ENCODE measurements at regions not wholly inside any gene's neighbourhood (a gene's known extent, or its start where the extent isn't known, plus 50 kb on each side); places are given as distances from the start of the nearest gene placed in this dataset.

DNA sequence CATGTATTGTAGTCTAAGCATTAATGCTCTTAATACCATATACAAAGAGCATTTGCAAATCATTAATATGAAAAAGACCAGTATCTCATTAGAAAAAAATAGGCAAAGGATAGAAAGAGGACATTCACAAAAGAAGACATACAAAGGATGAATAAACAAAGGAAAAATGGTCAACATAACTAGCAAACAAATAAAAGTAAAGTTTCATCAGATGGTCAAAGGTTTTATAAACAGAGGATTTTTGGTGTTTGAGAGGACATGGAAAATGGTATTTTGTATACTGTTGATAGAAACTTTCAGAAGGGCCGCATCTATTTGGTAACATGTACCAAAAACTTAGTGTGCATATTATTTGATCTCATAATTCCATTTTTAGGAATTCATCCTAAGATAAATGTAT, 414.8 kb downstream of the PIK3R1 start (continued):
- TF ChIP-seq ZBTB33 (IDR thresholded peaks at IDR 0.05; ENCODE audit: extremely low read depth, insufficient replicate concordance, low read length) = no peak
- TF ChIP-seq CBX3 (IDR thresholded peaks at IDR 0.05; ENCODE audit: low read depth) = no peak
- no peak for TF ChIP-seq SP1 (IDR thresholded peaks at IDR 0.05; ENCODE audit: low read depth)

GRCh38 chr5:68631884-68632283, 416.3 kb downstream of the PIK3R1 start:
- TF ChIP-seq SP1 (IDR thresholded peaks at IDR 0.05; ENCODE audit: low read depth) (no peak), CBX3 (IDR thresholded peaks at IDR 0.05; ENCODE audit: low read depth) (no peak), POLR2A (IDR thresholded peaks at IDR 0.05; ENCODE audit: borderline replicate concordance, extremely low read depth, insufficient read depth, insufficient read length) (no peak)
- H2AFZ ChIP-seq (ENCODE audit: low read depth, low read length, poor library complexity, severe bottlenecking) = no peak overlapping the region
- H4K20me1 ChIP-seq (ENCODE audit: insufficient read depth) = no peaks in the 10 kb centered on the region
- H3K4me2 ChIP-seq (ENCODE audit: low read length) = no peak overlapping the region
- no peak overlapping the region for H3K4me3 ChIP-seq (replicated peaks in 1 of 2; ENCODE audit: low read depth in 1 of 2, low read length in 2 of 2)
- ChIA-PET POLR2A (no interaction called here), CTCF (no interaction called here), RAD21 (ENCODE audit: low non-redundant PET in 1 of 2, low total read pairs in 2 of 2, uncharacterized antibody in 2 of 2, unreplicated experiment in 2 of 2) (no interaction called here)
- no peaks in the 10 kb centered on the region for H3K27me3 ChIP-seq (ENCODE audit: insufficient read depth, low read length)
- intact Hi-C loops (cut with micrococcal nuclease) = no loop called here
- no peak overlapping the region for H3K9ac ChIP-seq (ENCODE audit: low read length)
- no peaks in the 10 kb centered on the region for H3K4me1 ChIP-seq (ENCODE audit: control insufficient read depth in 1 of 2, insufficient read depth in 2 of 2, low read length in 2 of 2)
- BruUV-seq (replicated peaks) = no TSS peak
- no peaks in the 10 kb centered on the region for H3K9me3 ChIP-seq (ENCODE audit: control insufficient read depth in 1 of 2, insufficient read depth in 1 of 2, low read depth in 1 of 2, low read length in 2 of 2)
- H3K9me2 ChIP-seq (ENCODE audit: insufficient read depth) = no peaks in the 10 kb centered on the region
- no peaks in the 10 kb centered on the region for H3K79me2 ChIP-seq (ENCODE audit: insufficient read depth, low read length)
- H3K27ac ChIP-seq (ENCODE audit: low read depth, low read length) = no peak overlapping the region
- DNase-seq (ENCODE audit: low read depth, low spot score) (no peak), ATAC-seq (no peak)
- H3K36me3 ChIP-seq (ENCODE audit: control insufficient read depth in 1 of 2, insufficient read depth in 2 of 2, low read length in 2 of 2) = no peaks in the 10 kb centered on the region

DNA sequence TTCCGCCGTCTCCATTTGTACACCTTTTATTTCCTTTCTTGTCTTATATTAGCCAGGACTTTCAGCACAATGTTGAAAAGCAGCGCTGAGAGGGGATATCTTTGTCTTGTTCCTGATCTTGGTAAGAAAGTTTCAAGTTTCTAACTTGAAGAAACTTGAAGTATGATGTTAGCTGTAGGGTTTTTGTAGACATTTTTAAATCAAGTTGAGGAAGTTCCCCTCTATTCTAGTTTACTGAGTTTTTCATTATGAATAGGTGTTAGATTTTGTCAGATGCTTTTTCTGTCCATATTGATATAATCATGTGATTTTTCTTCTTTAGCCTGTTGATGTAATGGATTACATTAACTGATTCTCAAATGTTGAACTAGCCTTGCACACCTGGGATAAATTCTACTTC, 425.7 kb downstream of the PIK3R1 start:
- ATAC-seq = no peak
- CTCF ChIA-PET = no interaction called here
- Histone ChIP-seq H3K9me2 (ENCODE audit: insufficient read depth) (no peaks in the 10 kb centered on the region), H4K20me1 (ENCODE audit: insufficient read depth) (no peaks in the 10 kb centered on the region), H3K79me2 (ENCODE audit: insufficient read depth, low read length) (no peaks in the 10 kb centered on the region), H2AFZ (ENCODE audit: low read depth, low read length, poor library complexity, severe bottlenecking) (no peak overlapping the region), H3K9me3 (ENCODE audit: control insufficient read depth in 1 of 2, insufficient read depth in 1 of 2, low read depth in 1 of 2, low read length in 2 of 2) (no peaks in the 10 kb centered on the region), H3K4me3 (replicated peaks in 1 of 2; ENCODE audit: low read depth in 1 of 2, low read length in 2 of 2) (no peak overlapping the region), H3K4me1 (ENCODE audit: control insufficient read depth in 1 of 2, insufficient read depth in 2 of 2, low read length in 2 of 2) (no peaks in the 10 kb centered on the region), H3K9ac (ENCODE audit: low read length) (no peak overlapping the region), H3K36me3 (ENCODE audit: control insufficient read depth in 1 of 2, insufficient read depth in 2 of 2, low read length in 2 of 2) (no peaks in the 10 kb centered on the region), H3K27me3 (ENCODE audit: insufficient read depth, low read length) (no peaks in the 10 kb centered on the region), H3K27ac (ENCODE audit: low read depth, low read length) (no peak overlapping the region), H3K4me2 (ENCODE audit: low read length) (no peak overlapping the region)
- RAD21 ChIA-PET (ENCODE audit: low non-redundant PET in 1 of 2, low total read pairs in 2 of 2, uncharacterized antibody in 2 of 2, unreplicated experiment in 2 of 2) = no interaction called here
- POLR2A ChIA-PET = no interaction called here
- DNase-seq (ENCODE audit: low read depth, low spot score) = no peak
- BruUV-seq (replicated peaks) = no TSS peak
- TF ChIP-seq EZH2phosphoT487 (IDR thresholded peaks at IDR 0.05; ENCODE audit: borderline replicate concordance) (no peak), CBX3 (IDR thresholded peaks at IDR 0.05; ENCODE audit: low read depth) (no peak)
- intact Hi-C loops (cut with micrococcal nuclease) = no loop called here

Data from HCT116 (cell line).